ENCODE measurements at regions not wholly inside any gene's neighbourhood (a gene's known extent, or its start where the extent isn't known, plus 50 kb on each side); places are given as distances from the start of the nearest gene placed in this dataset.

DNA sequence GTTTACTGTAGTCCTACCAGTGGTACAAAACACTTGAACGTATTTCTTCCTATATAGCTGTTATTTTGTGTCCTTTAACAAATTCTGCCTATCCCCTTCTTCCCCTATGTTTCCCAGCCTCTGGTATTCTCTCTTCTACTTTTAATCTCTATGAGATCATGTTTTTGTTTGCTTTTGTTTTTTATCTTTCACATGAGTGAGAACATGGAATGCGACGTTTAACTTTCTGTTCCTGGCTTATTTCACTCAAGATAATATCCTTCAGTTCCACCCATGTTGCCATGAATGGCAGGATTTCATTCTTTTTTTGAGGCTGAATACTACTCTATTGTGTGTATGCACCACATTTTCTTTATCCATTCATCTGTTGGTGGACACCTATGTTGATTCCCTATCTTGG, 634.4 kb upstream of the WWC1 start:
- intact Hi-C loops (cut with DNase I), result no loop called here
- no peak for FAIRE-seq

DNA sequence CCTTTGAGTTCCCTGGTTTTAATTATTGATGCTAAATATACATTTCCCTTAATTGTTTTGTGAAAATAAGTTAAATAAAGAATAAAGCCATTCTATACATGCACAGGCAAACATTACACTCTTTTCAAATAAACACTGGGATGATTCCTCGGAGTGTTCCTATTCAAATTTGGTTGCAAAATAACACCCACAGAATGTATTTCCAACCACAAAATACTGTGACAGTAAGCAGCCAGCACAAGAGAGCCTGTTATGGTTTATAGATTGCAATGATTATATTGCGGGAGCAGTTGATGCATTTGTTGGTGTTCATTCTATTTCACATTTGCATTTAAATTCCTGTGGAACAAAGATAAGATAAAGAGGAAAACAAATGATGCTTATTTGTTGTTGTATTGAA, 632.6 kb upstream of the WWC1 start:
- H3K27ac ChIP-seq, result no peak overlapping the region
- no peaks in the 10 kb centered on the region for H3K27me3 ChIP-seq
- TF ChIP-seq, protein P1, sequence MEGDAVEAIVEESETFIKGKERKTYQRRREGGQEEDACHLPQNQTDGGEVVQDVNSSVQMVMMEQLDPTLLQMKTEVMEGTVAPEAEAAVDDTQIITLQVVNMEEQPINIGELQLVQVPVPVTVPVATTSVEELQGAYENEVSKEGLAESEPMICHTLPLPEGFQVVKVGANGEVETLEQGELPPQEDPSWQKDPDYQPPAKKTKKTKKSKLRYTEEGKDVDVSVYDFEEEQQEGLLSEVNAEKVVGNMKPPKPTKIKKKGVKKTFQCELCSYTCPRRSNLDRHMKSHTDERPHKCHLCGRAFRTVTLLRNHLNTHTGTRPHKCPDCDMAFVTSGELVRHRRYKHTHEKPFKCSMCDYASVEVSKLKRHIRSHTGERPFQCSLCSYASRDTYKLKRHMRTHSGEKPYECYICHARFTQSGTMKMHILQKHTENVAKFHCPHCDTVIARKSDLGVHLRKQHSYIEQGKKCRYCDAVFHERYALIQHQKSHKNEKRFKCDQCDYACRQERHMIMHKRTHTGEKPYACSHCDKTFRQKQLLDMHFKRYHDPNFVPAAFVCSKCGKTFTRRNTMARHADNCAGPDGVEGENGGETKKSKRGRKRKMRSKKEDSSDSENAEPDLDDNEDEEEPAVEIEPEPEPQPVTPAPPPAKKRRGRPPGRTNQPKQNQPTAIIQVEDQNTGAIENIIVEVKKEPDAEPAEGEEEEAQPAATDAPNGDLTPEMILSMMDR (IDR thresholded peaks at IDR 0.05), result no peak
- ATAC-seq (no peak), FAIRE-seq (no peak), DNase-seq (no peak)
- H3K4me3 ChIP-seq, result no peak overlapping the region
- intact Hi-C loops (cut with DNase I), result no loop called here
- no peaks in the 10 kb centered on the region for H3K36me3 ChIP-seq
- no peaks in the 10 kb centered on the region for H3K9me3 ChIP-seq
- 55 to 68% methylated on average over 2 of the region's 2 CpGs for WGBS, 2 donors
- H3K4me1 ChIP-seq, result no peaks in the 10 kb centered on the region

More for the DNA sequence above, 634.4 kb upstream of the WWC1 start:
- no peaks in the 10 kb centered on the region for H3K27me3 ChIP-seq
- ATAC-seq (no peak), DNase-seq (no peak)
- H3K4me3 ChIP-seq, result no peak overlapping the region
- H3K36me3 ChIP-seq, result no peaks in the 10 kb centered on the region
- WGBS, 2 donors, result 51 to 54% methylated on average over 3 of the region's 3 CpGs
- H3K4me1 ChIP-seq, result no peaks in the 10 kb centered on the region
- H3K27ac ChIP-seq, result no peak overlapping the region
- TF ChIP-seq, protein P1 (IDR thresholded peaks at IDR 0.05), result no peak
- no peaks in the 10 kb centered on the region for H3K9me3 ChIP-seq

DNA sequence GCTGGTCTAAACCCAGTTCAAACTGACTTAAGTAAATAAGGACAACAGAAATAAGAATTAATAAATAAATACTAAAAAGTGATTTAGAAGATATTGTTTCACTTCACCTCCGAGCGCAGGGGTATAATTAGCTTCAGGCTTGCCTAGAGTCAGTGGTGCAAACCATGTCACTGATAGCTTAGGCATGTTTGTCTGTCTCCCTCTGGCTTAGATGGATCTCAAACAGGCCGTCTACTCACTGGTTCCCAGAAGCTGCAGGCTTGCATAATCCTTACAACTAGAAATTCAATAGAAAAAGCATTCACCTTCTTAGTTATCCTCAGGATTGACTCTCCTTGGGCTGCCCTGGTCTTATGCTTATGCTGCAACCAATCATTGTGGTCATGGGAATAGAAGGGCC, 629.8 kb upstream of the WWC1 start:
- Histone ChIP-seq H3K4me1 (no peaks in the 10 kb centered on the region), H3K9me3 (no peaks in the 10 kb centered on the region), H3K36me3 (no peaks in the 10 kb centered on the region), H3K27ac (no peak overlapping the region), H3K27me3 (no peaks in the 10 kb centered on the region), H3K4me3 (no peak overlapping the region)
- WGBS, 2 donors, result 59 to 61% methylated on average over 3 of the region's 3 CpGs
- intact Hi-C loops (cut with DNase I), result no loop called here
- DNase-seq (no peak), FAIRE-seq (no peak), ATAC-seq (no peak)
- TF ChIP-seq, protein P1 (IDR thresholded peaks at IDR 0.05), result no peak

DNA sequence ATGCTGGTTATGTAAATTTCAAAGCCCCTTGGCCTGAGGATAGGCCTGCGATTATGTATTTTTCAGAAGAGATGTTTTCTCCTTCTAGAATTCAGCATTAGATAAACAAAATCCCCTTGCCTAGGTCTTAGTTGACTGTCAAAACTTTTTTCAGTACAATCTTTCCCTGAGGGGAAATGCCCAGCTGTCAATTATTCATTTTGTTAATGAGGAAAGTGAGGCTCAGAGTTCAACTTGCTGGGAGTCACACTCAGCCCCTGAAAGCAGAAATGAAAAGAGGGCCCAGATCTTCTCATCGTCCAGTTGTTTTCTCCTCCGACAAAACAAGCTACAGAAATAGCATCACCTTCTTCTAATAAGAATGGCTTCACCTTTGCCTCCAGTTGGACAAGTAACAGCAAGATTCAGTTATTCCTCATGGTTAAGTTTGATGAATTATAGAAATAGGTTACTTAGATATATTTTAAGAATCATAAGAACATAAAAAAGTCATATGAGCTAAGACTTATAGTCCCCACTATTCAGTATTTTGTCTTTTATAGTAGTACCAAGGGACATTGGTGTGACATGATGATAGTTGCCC, 627.1 kb upstream of the WWC1 start:
- no peaks in the 10 kb centered on the region for H3K9me3 ChIP-seq
- WGBS, 2 donors, result 84 to 88% methylated on average over 3 of the region's 3 CpGs
- no peaks in the 10 kb centered on the region for H3K27me3 ChIP-seq
- TF ChIP-seq, protein P1 (IDR thresholded peaks at IDR 0.05), result no peak
- no peaks in the 10 kb centered on the region for H3K36me3 ChIP-seq
- H3K4me3 ChIP-seq, result no peak overlapping the region
- DNase-seq (no peak), ATAC-seq (no peak), FAIRE-seq (no peak)
- intact Hi-C loops (cut with DNase I), result no loop called here
- no peak overlapping the region for H3K27ac ChIP-seq
- no peaks in the 10 kb centered on the region for H3K4me1 ChIP-seq

DNA sequence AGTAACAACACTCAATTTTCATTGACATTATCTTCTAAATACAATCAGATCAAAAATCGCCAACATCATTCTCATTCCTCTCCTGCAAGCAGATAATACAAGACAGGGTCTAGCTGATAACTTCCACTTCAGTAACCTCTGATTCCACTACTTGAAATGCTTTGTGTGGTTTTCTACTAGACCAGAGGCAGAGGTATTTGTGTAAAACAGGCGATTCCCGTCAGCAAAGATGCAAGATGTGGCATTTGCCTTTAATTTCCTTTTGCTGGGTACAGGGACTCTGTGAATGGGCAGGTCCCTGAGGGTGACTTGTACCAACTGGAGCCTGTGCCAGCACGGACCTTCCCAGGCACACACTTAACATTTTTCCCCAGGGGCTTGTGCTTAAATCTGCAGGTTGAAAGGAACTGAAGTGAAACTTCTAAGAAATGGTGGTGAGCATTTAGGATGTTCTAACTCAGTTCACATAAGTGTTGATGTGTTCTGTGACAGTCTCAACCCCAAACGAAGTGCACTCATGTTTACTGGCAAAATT, 625.5 kb upstream of the WWC1 start:
- Histone ChIP-seq H3K36me3 (no peaks in the 10 kb centered on the region), H3K27me3 (no peaks in the 10 kb centered on the region), H3K9me3 (no peaks in the 10 kb centered on the region), H3K27ac (no peak overlapping the region), H3K4me1 (no peaks in the 10 kb centered on the region), H3K4me3 (no peak overlapping the region)
- DNase-seq, result no peak
- FAIRE-seq, result no peak
- 47 to 51% methylated on average over 5 of the region's 5 CpGs for WGBS, 2 donors
- no peak for ATAC-seq
- intact Hi-C loops (cut with DNase I), result no loop called here
- TF ChIP-seq, protein P1 (IDR thresholded peaks at IDR 0.05), result no peak

Data from pancreas (tissue), 10 donors.